Lower lobe of right lung (tissue), 2 donors: ENCODE measurements at regions not wholly inside any gene's neighbourhood (a gene's known extent, or its start where the extent isn't known, plus 50 kb on each side); places are given as distances from the start of the nearest gene placed in this dataset.

Source experiments
- ATAC-seq, 2 donors: fragments of 200-7000 bp; cut with Tn5 transposase; one replicate each; pipeline ENCODE4 v1.9.1; 2020 to 2022; ENCODE audit warnings: mild to moderate bottlenecking in 2 of 2, moderate library complexity in 2 of 2
- DNase-seq: peaks from one replicate; pipeline ENCODE4 v3.0.0-alpha.2; 2020
- H3K27ac ChIP-seq: fragments of 200-600 bp; one replicate; pipeline ENCODE4 v1.8.0; 2022
- H3K27me3 ChIP-seq: fragments of 200-600 bp; one replicate; pipeline ENCODE4 v1.8.0; 2022; ENCODE audit warnings: low read depth
- H3K36me3 ChIP-seq: fragments of 200-600 bp; one replicate; pipeline ENCODE4 v1.8.0; 2022; ENCODE audit warnings: mild to moderate bottlenecking
- H3K4me1 ChIP-seq: fragments of 200-600 bp; one replicate; pipeline ENCODE4 v1.8.0; 2022
- H3K4me3 ChIP-seq: fragments of 200-600 bp; one replicate; pipeline ENCODE4 v1.8.0; 2022; ENCODE audit warnings: mild to moderate bottlenecking
- H3K9me3 ChIP-seq: fragments of 200-600 bp; one replicate; pipeline ENCODE4 v1.8.0; 2022
- CTCF ChIP-seq: fragments of 200-600 bp; IDR thresholded peaks from one replicate; pipeline ENCODE4 v1.8.0; 2022; ENCODE audit warnings: antibody characterized with exemption, mild to moderate bottlenecking
- intact Hi-C: fragments of 100-400 bp; cut with DNase I; formaldehyde crosslinking; loops from one replicate; pipeline ENCODE4 v1.11.0; 2022
- donor health status: DM: no; HTN: yes; CAD: no; lungs with severe emphysema.

DNA sequence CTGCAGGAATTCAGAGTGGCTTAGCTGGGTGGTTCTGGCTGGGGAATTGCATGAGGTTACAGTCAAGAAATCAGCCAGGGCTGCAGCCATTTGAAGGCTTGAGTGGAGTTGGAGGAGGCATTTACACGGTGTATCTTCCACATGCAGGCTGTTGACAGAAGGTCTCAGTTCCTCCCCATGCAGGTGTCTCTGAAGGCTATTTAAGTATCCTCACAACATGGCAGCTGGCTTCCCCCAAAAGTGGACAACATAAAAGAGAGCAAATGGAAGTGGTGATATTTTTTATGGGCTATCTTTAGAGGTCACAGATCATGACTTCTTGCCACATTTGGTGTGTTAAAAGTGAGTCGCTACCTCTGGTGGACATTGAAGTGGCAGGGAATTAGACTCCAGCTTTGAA, 60.1 kb upstream of the SPRED1 start:
- Histone ChIP-seq H3K36me3 (no peaks in the 10 kb centered on the region), H3K27ac (no peak overlapping the region), H3K4me3 (no peak overlapping the region), H3K9me3 (no peaks in the 10 kb centered on the region), H3K27me3 (no peaks in the 10 kb centered on the region), H3K4me1 (no peaks in the 10 kb centered on the region)
- TF ChIP-seq CTCF, result no peak
- DNase-seq (no peak), ATAC-seq (no peak)
- intact Hi-C loops, result no loop called here

GRCh38 chr15:38193496-38193895, 59.1 kb upstream of the SPRED1 start:
- Histone ChIP-seq H3K4me3 (no peak overlapping the region), H3K27me3 (no peaks in the 10 kb centered on the region), H3K27ac (no peak overlapping the region), H3K9me3 (no peaks in the 10 kb centered on the region), H3K36me3 (no peaks in the 10 kb centered on the region), H3K4me1 (no peaks in the 10 kb centered on the region)
- DNase-seq (no peak), ATAC-seq (no peak)
- TF ChIP-seq CTCF, result no peak
- intact Hi-C loops, result no loop called here

DNA sequence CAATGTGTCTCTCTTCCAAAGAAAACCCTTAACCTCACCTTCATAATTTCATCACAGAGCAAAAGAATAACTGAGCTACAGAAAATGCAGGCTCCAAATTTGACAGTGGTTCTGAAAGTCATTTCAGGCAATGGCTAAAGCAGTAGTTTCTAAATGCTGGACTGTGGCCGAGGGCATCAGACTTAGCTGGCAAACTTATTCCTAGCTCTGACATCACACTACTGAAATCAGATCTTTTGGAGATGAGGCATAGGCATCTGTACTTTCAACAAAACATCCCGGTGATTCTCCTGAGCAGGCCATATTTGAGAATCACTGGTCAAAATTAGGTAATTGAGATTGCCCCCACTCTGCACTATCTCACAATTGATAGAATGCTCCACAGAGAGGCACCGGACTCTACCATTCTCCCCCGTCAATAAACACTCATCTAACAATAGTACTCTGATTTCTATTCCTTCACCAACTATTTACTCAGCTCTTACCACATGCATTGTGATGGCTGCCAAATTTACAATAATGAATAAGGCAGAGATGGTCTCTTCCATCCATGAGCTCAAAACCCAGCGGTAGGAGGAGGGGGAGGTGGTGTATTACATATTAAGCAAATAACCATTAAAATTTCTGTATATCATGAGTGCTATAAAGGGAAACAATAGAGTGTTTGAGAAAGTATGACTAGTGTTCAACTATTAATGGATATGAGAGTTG, 57.3 kb upstream of the SPRED1 start:
- ATAC-seq (no peak), DNase-seq (no peak)
- Histone ChIP-seq H3K36me3 (no peaks in the 10 kb centered on the region), H3K4me3 (no peak overlapping the region), H3K4me1 (no peaks in the 10 kb centered on the region), H3K27ac (no peak overlapping the region), H3K27me3 (no peaks in the 10 kb centered on the region), H3K9me3 (no peaks in the 10 kb centered on the region)
- intact Hi-C loops, result no loop called here
- TF ChIP-seq CTCF, result no peak

DNA sequence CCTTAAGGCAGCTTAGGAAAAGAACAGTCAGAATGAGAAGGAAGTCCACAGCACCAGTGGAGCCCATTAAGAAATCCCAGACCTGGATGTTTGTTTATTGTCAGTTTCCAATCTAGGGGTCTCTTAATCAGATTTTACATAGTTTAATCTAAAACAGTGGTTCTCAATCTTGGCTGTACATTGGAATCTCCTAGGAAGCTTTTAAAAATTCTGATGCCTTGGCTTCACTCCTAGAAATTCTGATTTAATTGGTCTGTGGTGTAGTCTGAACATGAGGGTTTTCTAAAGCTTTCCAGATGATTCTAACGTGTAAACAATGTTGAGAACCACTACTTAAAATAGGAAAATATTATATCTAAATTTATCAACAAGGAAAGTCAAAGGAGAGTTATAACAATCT, 56.6 kb upstream of the SPRED1 start:
- H3K27me3 ChIP-seq, result no peaks in the 10 kb centered on the region
- TF ChIP-seq CTCF, result no peak
- ATAC-seq (no peak), DNase-seq (no peak)
- H3K9me3 ChIP-seq, result no peaks in the 10 kb centered on the region
- intact Hi-C loops, result no loop called here
- H3K27ac ChIP-seq, result no peak overlapping the region
- no peaks in the 10 kb centered on the region for H3K36me3 ChIP-seq
- H3K4me3 ChIP-seq, result no peak overlapping the region
- no peaks in the 10 kb centered on the region for H3K4me1 ChIP-seq

DNA sequence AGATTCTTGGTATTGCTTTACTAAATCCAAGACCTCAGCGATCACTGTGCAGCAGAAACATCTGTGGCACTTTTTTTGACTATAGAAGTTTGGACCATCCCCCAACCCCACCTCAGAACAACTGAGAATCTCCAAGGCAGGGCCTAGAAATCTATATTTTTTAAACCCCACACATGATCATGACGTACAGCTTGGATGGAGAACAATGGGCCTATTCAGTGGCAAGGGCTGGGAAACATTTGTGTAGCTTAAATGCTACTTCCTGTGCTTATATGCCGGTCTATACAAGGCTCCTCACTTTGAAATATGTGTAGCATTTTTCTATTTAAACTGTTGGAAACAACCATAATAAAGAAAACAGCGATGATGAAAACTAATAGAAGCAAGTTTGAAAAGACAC, 55.1 kb upstream of the SPRED1 start:
- intact Hi-C loops, result no loop called here
- H3K4me3 ChIP-seq, result no peak overlapping the region
- DNase-seq (no peak), ATAC-seq (no peak)
- no peak for TF ChIP-seq CTCF
- no peaks in the 10 kb centered on the region for H3K27me3 ChIP-seq
- no peak overlapping the region for H3K27ac ChIP-seq
- H3K36me3 ChIP-seq, result no peaks in the 10 kb centered on the region
- no peaks in the 10 kb centered on the region for H3K9me3 ChIP-seq
- no peaks in the 10 kb centered on the region for H3K4me1 ChIP-seq
